ENCODE measurements at regions not wholly inside any gene's neighbourhood (a gene's known extent, or its start where the extent isn't known, plus 50 kb on each side); places are given as distances from the start of the nearest gene placed in this dataset.

DNA sequence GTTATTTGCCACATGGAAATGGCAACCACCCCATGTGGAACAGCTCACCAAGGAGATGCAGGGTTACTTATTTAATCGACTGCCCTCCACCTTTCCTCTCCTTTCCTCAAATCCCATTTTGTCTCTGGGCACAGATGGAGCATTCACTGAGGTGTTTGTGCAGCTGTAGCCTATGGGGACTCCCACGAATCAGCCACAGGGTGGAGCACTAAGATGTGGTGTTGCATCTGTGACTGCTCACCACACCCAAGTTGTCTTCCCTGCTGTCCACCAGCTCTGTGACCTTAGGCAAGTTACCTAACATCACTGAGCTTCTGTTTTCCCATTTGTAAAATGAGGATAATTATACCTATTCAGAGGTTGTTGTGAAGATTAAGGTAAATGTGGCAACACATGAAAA lies 252.4 kb upstream of the CPEB2 start:
- Histone ChIP-seq H3K9me3 (ENCODE audit: low read depth) (no peaks in the 10 kb centered on the region), H3K4me1 (no peaks in the 10 kb centered on the region), H3K79me2 (ENCODE audit: low read depth) (no peaks in the 10 kb centered on the region), H4K20me1 (ENCODE audit: low read depth) (no peaks in the 10 kb centered on the region), H2AFZ (replicated peaks) (no peak overlapping the region), H3K4me3 (no peak overlapping the region), H3K9ac (no peak overlapping the region), H3K27ac (no peak overlapping the region), H3F3A (ENCODE audit: low read depth) (no peaks in the 10 kb centered on the region), H3K36me3 (no peaks in the 10 kb centered on the region), H3K27me3 (no peaks in the 10 kb centered on the region), H3K4me2 (no peak overlapping the region)
- H3K4me1 Mint-ChIP-seq: no peaks in the 10 kb centered on the region
- TF ChIP-seq EZH2 (IDR thresholded peaks at IDR 0.05) (no peak), EZH2phosphoT487 (IDR thresholded peaks at IDR 0.05) (no peak)
- TF ChIP-seq, protein P1, sequence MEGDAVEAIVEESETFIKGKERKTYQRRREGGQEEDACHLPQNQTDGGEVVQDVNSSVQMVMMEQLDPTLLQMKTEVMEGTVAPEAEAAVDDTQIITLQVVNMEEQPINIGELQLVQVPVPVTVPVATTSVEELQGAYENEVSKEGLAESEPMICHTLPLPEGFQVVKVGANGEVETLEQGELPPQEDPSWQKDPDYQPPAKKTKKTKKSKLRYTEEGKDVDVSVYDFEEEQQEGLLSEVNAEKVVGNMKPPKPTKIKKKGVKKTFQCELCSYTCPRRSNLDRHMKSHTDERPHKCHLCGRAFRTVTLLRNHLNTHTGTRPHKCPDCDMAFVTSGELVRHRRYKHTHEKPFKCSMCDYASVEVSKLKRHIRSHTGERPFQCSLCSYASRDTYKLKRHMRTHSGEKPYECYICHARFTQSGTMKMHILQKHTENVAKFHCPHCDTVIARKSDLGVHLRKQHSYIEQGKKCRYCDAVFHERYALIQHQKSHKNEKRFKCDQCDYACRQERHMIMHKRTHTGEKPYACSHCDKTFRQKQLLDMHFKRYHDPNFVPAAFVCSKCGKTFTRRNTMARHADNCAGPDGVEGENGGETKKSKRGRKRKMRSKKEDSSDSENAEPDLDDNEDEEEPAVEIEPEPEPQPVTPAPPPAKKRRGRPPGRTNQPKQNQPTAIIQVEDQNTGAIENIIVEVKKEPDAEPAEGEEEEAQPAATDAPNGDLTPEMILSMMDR (IDR thresholded peaks at IDR 0.05): peak; percentile 38
- H3K27me3 Mint-ChIP-seq (ENCODE audit: insufficient read depth, low read depth): peaks cover 2% of the 10 kb centered on the region
- DNase-seq (ENCODE audit: low spot score): peak; percentile 35
- H3K27ac Mint-ChIP-seq: no peak overlapping the region
- no peak overlapping the region for H3K4me3 Mint-ChIP-seq
- no peaks in the 10 kb centered on the region for H3K36me3 Mint-ChIP-seq
- peaks cover 27% of the 10 kb centered on the region for H3K9me3 Mint-ChIP-seq

DNA sequence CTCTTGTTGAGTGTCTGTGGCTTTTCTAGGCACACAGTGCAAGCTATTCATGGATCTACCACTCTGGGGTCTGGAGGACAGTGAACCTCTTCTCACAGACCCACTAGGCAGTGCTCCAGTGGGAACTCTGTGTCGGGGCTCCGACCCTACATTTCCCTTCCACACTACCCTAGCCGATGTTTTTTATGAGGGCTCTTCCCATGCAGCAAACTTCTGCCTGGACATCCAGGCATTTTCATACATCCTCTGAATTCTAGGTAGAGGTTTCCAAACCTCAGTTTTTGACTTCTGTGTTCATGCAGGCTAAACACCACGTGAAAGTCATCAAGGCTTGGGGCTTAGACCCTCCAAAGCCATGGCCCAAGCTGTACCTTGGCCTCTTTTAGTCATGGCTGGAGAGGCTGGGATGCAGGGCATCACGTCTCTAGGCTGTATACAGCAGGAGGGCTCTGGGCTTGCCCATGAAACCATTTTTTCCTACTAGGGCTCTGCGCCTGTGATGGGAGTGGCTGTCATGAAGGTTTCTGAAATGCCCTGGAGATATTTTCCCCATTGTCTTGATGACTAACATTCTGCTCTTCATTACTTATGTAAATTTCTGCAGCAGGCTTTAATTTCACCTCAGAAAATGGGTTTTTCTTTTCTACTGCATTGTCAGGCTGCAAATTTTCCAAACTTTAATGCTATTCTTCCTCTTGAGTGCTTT lies 249.8 kb upstream of the CPEB2 start:
- TF ChIP-seq EZH2phosphoT487 (IDR thresholded peaks at IDR 0.05) (no peak), EZH2 (IDR thresholded peaks at IDR 0.05) (no peak)
- TF ChIP-seq, protein P1 (IDR thresholded peaks at IDR 0.05): no peak
- Histone ChIP-seq H3K79me2 (ENCODE audit: low read depth) (no peaks in the 10 kb centered on the region), H3K9ac (no peak overlapping the region), H3K27me3 (no peaks in the 10 kb centered on the region), H2AFZ (replicated peaks) (no peak overlapping the region), H3K4me3 (no peak overlapping the region), H3K4me1 (no peaks in the 10 kb centered on the region), H4K20me1 (ENCODE audit: low read depth) (no peaks in the 10 kb centered on the region), H3K9me3 (ENCODE audit: low read depth) (no peaks in the 10 kb centered on the region), H3F3A (ENCODE audit: low read depth) (no peaks in the 10 kb centered on the region), H3K27ac (no peak overlapping the region), H3K4me2 (no peak overlapping the region), H3K36me3 (no peaks in the 10 kb centered on the region)
- Mint-ChIP-seq H3K4me3 (no peak overlapping the region), H3K36me3 (no peaks in the 10 kb centered on the region), H3K9me3 (peaks cover 28% of the 10 kb centered on the region), H3K4me1 (no peaks in the 10 kb centered on the region), H3K27me3 (ENCODE audit: insufficient read depth, low read depth) (peaks cover 1% of the 10 kb centered on the region), H3K27ac (no peak overlapping the region)
- DNase-seq (ENCODE audit: low spot score): no peak

DNA sequence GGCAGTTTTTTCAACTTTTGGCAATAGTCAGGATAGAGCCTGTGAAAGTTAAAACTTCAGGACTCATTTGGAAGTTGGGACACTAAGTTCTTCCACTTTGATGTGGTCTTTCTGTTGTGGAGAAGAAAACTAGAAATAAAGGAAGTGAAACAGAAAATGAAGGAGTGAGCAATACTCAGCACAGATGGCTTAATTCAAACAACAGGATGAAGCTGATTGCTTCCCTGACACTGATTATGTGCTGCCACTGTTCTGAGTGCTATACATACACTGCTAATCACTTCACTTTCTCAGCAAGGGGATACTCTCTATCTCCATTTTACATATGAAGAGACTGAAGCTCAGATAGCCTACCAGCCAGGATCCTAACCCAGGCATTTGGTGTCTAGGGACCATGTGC lies 235.1 kb upstream of the CPEB2 start:
- peaks cover 4% of the 10 kb centered on the region for H3K27me3 Mint-ChIP-seq (ENCODE audit: insufficient read depth, low read depth)
- H3K27me3 ChIP-seq: no peaks in the 10 kb centered on the region
- no peak overlapping the region for H2AFZ ChIP-seq (replicated peaks)

More for the DNA sequence above, 235.1 kb upstream of the CPEB2 start:
- no peaks in the 10 kb centered on the region for H3K36me3 ChIP-seq
- TF ChIP-seq, protein P1 (IDR thresholded peaks at IDR 0.05): no peak
- H3K4me2 ChIP-seq: no peak overlapping the region
- H3K79me2 ChIP-seq (ENCODE audit: low read depth): no peaks in the 10 kb centered on the region
- H3K27ac Mint-ChIP-seq: no peak overlapping the region
- H3F3A ChIP-seq (ENCODE audit: low read depth): no peaks in the 10 kb centered on the region
- H3K27ac ChIP-seq: no peak overlapping the region
- H3K4me1 ChIP-seq: peaks cover 6% of the 10 kb centered on the region
- DNase-seq (ENCODE audit: low spot score): no peak
- H3K9me3 ChIP-seq (ENCODE audit: low read depth): no peaks in the 10 kb centered on the region
- no peak overlapping the region for H3K4me3 Mint-ChIP-seq
- no peaks in the 10 kb centered on the region for H3K36me3 Mint-ChIP-seq
- H3K4me1 Mint-ChIP-seq: peaks cover 10% of the 10 kb centered on the region
- no peak overlapping the region for H3K9ac ChIP-seq
- no peaks in the 10 kb centered on the region for H4K20me1 ChIP-seq (ENCODE audit: low read depth)
- peaks cover 3% of the 10 kb centered on the region for H3K9me3 Mint-ChIP-seq
- no peak overlapping the region for H3K4me3 ChIP-seq
